ENCODE measurements at regions not wholly inside any gene's neighbourhood (a gene's known extent, or its start where the extent isn't known, plus 50 kb on each side); places are given as distances from the start of the nearest gene placed in this dataset.

DNA sequence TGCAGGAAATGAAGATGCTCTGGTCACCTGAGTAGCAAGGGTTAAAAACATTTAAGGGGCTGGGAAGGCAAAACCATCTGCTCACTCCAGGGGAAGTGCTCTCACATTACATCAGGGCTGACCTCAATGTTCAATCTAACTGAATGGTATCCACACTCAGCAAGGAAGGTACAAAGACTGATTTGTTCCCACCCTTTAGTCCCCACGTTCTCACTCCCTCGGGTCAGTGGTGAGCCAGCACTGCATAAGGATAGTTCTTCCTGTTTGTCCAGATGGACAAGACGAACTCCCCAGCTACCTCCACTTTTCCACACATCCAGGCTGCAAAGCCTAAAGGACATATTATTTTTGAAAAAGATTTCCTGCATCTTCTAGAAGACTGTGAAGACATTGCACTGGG is 126.6 kb upstream of the SLC14A2 start:
- no peak overlapping the region for H3K4me2 ChIP-seq (ENCODE audit: control insufficient read depth, insufficient read depth)
- ATAC-seq (no peak), DNase-seq (ENCODE audit: low read depth, low spot score) (no peak), FAIRE-seq (no peak)
- H3K4me1 ChIP-seq (ENCODE audit: control insufficient read depth, insufficient read depth, low read length), result no peaks in the 10 kb centered on the region
- H3K79me2 ChIP-seq (ENCODE audit: control insufficient read depth, insufficient read depth, low read length), result no peaks in the 10 kb centered on the region
- H3K36me3 ChIP-seq (ENCODE audit: control insufficient read depth in 2 of 2, insufficient read depth in 2 of 2, low read length in 1 of 2), result no peaks in the 10 kb centered on the region
- in situ Hi-C loops (cut with MboI), result no loop called here
- H2AFZ ChIP-seq (ENCODE audit: control insufficient read depth, low read depth, low read length), result no peak overlapping the region
- ChIA-PET RAD21 (ENCODE audit: unreplicated experiment) (no interaction called here), CTCF (no interaction called here), POLR2A (no interaction called here), SMC1A (ENCODE audit: uncharacterized antibody, unreplicated experiment) (no interaction called here)
- no peaks in the 10 kb centered on the region for H3K27me3 ChIP-seq (replicated peaks in 1 of 2; ENCODE audit: control insufficient read depth in 2 of 2, insufficient read depth in 2 of 2, low read length in 1 of 2)
- H3K9me3 ChIP-seq (replicated peaks; ENCODE audit: control insufficient read depth, insufficient read depth, low read length), result no peaks in the 10 kb centered on the region
- intact Hi-C loops (cut with micrococcal nuclease; ENCODE audit: unreplicated experiment), result no loop called here
- TF ChIP-seq RB1 (IDR thresholded peaks at IDR 0.05; ENCODE audit: borderline replicate concordance), result no peak
- no peak for TF ChIP-seq IKZF2 (IDR thresholded peaks at IDR 0.05)
- no peak for TF ChIP-seq PAX8 (IDR thresholded peaks at IDR 0.05)
- TF ChIP-seq ZSCAN29 (IDR thresholded peaks at IDR 0.05), result no peak
- TF ChIP-seq SPI1 (IDR thresholded peaks at IDR 0.05; ENCODE audit: borderline replicate concordance, insufficient read depth, low read depth, low read length), result no peak
- TF ChIP-seq EP300 (IDR thresholded peaks at IDR 0.05; ENCODE audit: borderline replicate concordance in 1 of 2, control insufficient read depth in 1 of 2, low read depth in 2 of 2, low read length in 2 of 2), result no peak
- no peak for TF ChIP-seq NFXL1 (IDR thresholded peaks at IDR 0.05; ENCODE audit: borderline replicate concordance)
- 0% methylated on average over 3 of the region's 3 CpGs for WGBS (ENCODE audit: insufficient coverage, insufficient replicate concordance, low lambda C conversion rate, missing lambda C conversion rate)
- H3K4me3 ChIP-seq, result no peak overlapping the region
- no TSS peak for BruUV-seq (replicated peaks)
- no peak overlapping the region for H3K9ac ChIP-seq (ENCODE audit: control insufficient read depth, insufficient read depth, low read length)
- no peaks in the 10 kb centered on the region for H4K20me1 ChIP-seq (ENCODE audit: control insufficient read depth, insufficient read depth)
- no peak overlapping the region for H3K27ac ChIP-seq (ENCODE audit: control insufficient read depth, insufficient read depth)

DNA sequence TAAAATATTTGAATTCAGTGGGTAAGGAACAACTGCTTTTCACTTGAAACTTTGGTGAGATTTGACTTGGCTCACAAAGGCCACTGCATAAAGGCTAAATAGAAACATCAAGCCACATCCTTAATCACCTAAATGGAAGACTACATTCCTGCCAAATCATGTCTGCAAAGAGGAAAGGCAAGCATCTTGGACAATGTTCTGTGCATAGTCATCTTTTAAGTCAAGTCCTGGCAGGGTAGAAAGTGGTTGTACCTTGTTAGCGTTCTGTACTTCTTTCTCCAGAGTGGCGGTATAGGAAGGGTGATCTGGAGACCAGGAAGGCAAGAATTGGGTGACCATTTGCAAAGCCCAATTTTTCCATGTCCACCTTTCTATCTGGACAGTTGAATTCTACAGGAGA is 121.4 kb upstream of the SLC14A2 start:
- ChIA-PET POLR2A (no interaction called here), CTCF (no interaction called here), SMC1A (ENCODE audit: uncharacterized antibody, unreplicated experiment) (no interaction called here), RAD21 (ENCODE audit: unreplicated experiment) (no interaction called here)
- Histone ChIP-seq H3K79me2 (ENCODE audit: control insufficient read depth, insufficient read depth, low read length) (no peaks in the 10 kb centered on the region), H4K20me1 (ENCODE audit: control insufficient read depth, insufficient read depth) (no peaks in the 10 kb centered on the region), H3K36me3 (ENCODE audit: control insufficient read depth in 2 of 2, insufficient read depth in 2 of 2, low read length in 1 of 2) (no peaks in the 10 kb centered on the region), H3K4me1 (ENCODE audit: control insufficient read depth, insufficient read depth, low read length) (no peaks in the 10 kb centered on the region), H3K27ac (ENCODE audit: control insufficient read depth, insufficient read depth) (no peak overlapping the region), H3K27me3 (replicated peaks in 1 of 2; ENCODE audit: control insufficient read depth in 2 of 2, insufficient read depth in 2 of 2, low read length in 1 of 2) (no peaks in the 10 kb centered on the region), H2AFZ (ENCODE audit: control insufficient read depth, low read depth, low read length) (no peak overlapping the region), H3K9ac (ENCODE audit: control insufficient read depth, insufficient read depth, low read length) (no peak overlapping the region), H3K4me3 (no peak overlapping the region), H3K9me3 (replicated peaks; ENCODE audit: control insufficient read depth, insufficient read depth, low read length) (no peaks in the 10 kb centered on the region), H3K4me2 (ENCODE audit: control insufficient read depth, insufficient read depth) (no peak overlapping the region)
- DNase-seq (ENCODE audit: low read depth, low spot score), result no peak
- FAIRE-seq, result no peak
- no peak for ATAC-seq
- BruUV-seq (replicated peaks), result no TSS peak
- intact Hi-C loops (cut with micrococcal nuclease; ENCODE audit: unreplicated experiment) (no loop called here), in situ Hi-C loops (cut with MboI) (no loop called here)
- 33% methylated on average over 2 of the region's 2 CpGs for WGBS (ENCODE audit: insufficient coverage, insufficient replicate concordance, low lambda C conversion rate, missing lambda C conversion rate)
- TF ChIP-seq, protein P1, sequence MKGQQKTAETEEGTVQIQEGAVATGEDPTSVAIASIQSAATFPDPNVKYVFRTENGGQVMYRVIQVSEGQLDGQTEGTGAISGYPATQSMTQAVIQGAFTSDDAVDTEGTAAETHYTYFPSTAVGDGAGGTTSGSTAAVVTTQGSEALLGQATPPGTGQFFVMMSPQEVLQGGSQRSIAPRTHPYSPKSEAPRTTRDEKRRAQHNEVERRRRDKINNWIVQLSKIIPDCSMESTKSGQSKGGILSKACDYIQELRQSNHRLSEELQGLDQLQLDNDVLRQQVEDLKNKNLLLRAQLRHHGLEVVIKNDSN (IDR thresholded peaks at IDR 0.05; ENCODE audit: borderline replicate concordance, extremely low read length, insufficient read depth, low read depth, low read length), result no peak
- TF ChIP-seq CHD1 (IDR thresholded peaks at IDR 0.05; ENCODE audit: low read depth, low read length), result no peak
- no peak for TF ChIP-seq MEF2B (IDR thresholded peaks at IDR 0.05; ENCODE audit: partially characterized antibody, poor library complexity, severe bottlenecking)
- TF ChIP-seq POU2F2 (IDR thresholded peaks at IDR 0.05; ENCODE audit: borderline replicate concordance, low read depth, low read length), result no peak
- TF ChIP-seq, protein P2, sequence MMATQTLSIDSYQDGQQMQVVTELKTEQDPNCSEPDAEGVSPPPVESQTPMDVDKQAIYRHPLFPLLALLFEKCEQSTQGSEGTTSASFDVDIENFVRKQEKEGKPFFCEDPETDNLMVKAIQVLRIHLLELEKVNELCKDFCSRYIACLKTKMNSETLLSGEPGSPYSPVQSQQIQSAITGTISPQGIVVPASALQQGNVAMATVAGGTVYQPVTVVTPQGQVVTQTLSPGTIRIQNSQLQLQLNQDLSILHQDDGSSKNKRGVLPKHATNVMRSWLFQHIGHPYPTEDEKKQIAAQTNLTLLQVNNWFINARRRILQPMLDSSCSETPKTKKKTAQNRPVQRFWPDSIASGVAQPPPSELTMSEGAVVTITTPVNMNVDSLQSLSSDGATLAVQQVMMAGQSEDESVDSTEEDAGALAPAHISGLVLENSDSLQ (IDR thresholded peaks at IDR 0.05), result no peak
- TF ChIP-seq ZBED1 (IDR thresholded peaks at IDR 0.05; ENCODE audit: borderline replicate concordance), result no peak
- TF ChIP-seq FOXK2 (IDR thresholded peaks at IDR 0.05), result no peak
- TF ChIP-seq PML (IDR thresholded peaks at IDR 0.05; ENCODE audit: low read length), result no peak
- no peak for TF ChIP-seq EP300 (IDR thresholded peaks at IDR 0.05; ENCODE audit: borderline replicate concordance in 1 of 2, control insufficient read depth in 1 of 2, low read depth in 2 of 2, low read length in 2 of 2)
- no peak for TF ChIP-seq ZNF622 (IDR thresholded peaks at IDR 0.05)
- no peak for TF ChIP-seq ZNF217 (IDR thresholded peaks at IDR 0.05)
- TF ChIP-seq RB1 (IDR thresholded peaks at IDR 0.05; ENCODE audit: borderline replicate concordance), result no peak
- no peak for TF ChIP-seq RAD21 (IDR thresholded peaks at IDR 0.05; ENCODE audit: insufficient read depth, low read depth, low read length)
- TF ChIP-seq PAX5 (IDR thresholded peaks at IDR 0.05; ENCODE audit: borderline replicate concordance, low read depth, low read length), result no peak
- TF ChIP-seq CBFB (IDR thresholded peaks at IDR 0.05; ENCODE audit: low read depth), result no peak

All from GM12878 (cell line).